Stimulated activated naive CD4-positive, alpha-beta T cell treated with Interleukin-2 at 50 U/mL for 16 hours (primary cell): ENCODE measurements at regions not wholly inside any gene's neighbourhood (a gene's known extent, or its start where the extent isn't known, plus 50 kb on each side); places are given as distances from the start of the nearest gene placed in this dataset.

ENCODE experiments used
- DNase-seq: peaks from one replicate; lab custom pipeline; 2025; lab: John Stamatoyannopoulos, UW

GRCh38 chr4:13126976-13127910, 356.9 kb downstream of the RAB28 start:
- DNase-seq: no peak

- DNase-seq: no peak
These were observed 365.5 kb downstream of the RAB28 start for GRCh38 chr4:13118633-13119032.

- DNase-seq: no peak
These were observed 367.0 kb downstream of the RAB28 start for GRCh38 chr4:13117185-13117584.

GRCh38 chr4:13112030-13112429, 372.1 kb downstream of the RAB28 start:
- DNase-seq: no peak

GRCh38 chr4:13109536-13109935, 374.6 kb downstream of the RAB28 start:
- no peak for DNase-seq

- no peak for DNase-seq
These were observed 376.0 kb downstream of the RAB28 start for GRCh38 chr4:13108096-13108495.

- no peak for DNase-seq
These were observed 380.6 kb downstream of the RAB28 start for GRCh38 chr4:13103382-13104015.

GRCh38 chr4:13102092-13102742, 381.9 kb downstream of the RAB28 start:
- DNase-seq: no peak

- no peak for DNase-seq
These were observed 386.2 kb downstream of the RAB28 start for GRCh38 chr4:13097971-13098370.

- DNase-seq: no peak
These were observed 388.4 kb downstream of the RAB28 start for GRCh38 chr4:13095722-13096121.

- DNase-seq: no peak
These were observed 391.0 kb downstream of the RAB28 start for GRCh38 chr4:13093170-13093569.

- no peak for DNase-seq
These were observed 391.4 kb downstream of the RAB28 start for GRCh38 chr4:13092702-13093101.

GRCh38 chr4:13089659-13089998, 394.5 kb downstream of the RAB28 start:
- no peak for DNase-seq

GRCh38 chr4:13088726-13089658, 395.1 kb downstream of the RAB28 start:
- no peak for DNase-seq

GRCh38 chr4:13087041-13087440, 397.1 kb downstream of the RAB28 start:
- no peak for DNase-seq

GRCh38 chr4:13084210-13084609, 399.9 kb downstream of the RAB28 start:
- DNase-seq: no peak

- no peak for DNase-seq
These were observed 402.3 kb downstream of the RAB28 start for GRCh38 chr4:13081830-13082229.

GRCh38 chr4:13067077-13067476, 417.1 kb downstream of the RAB28 start:
- DNase-seq: no peak

GRCh38 chr4:13059019-13059418, 425.1 kb downstream of the RAB28 start:
- no peak for DNase-seq

GRCh38 chr4:13056630-13057189, 427.4 kb downstream of the RAB28 start:
- no peak for DNase-seq

- DNase-seq: no peak
These were observed 429.6 kb downstream of the RAB28 start for GRCh38 chr4:13054420-13054970.
